K562 (cell line): ENCODE measurements at regions not wholly inside any gene's neighbourhood (a gene's known extent, or its start where the extent isn't known, plus 50 kb on each side); places are given as distances from the start of the nearest gene placed in this dataset.

Experiments
- ATAC-seq: fragments of 200-7000 bp; cut with Tn5 transposase; 3 replicates; pipeline ENCODE4 v1.9.1; 2020; ENCODE audit warnings: moderate library complexity
- BruUV-seq: library from RNA; stranded (reverse); fragments of 400-500 nt; replicated peaks from 2 replicates; lab custom pipeline; 2021; lab: Mats Ljungman, UMichigan
- CTCF ChIA-PET: fragments of 300-600 bp; formaldehyde crosslinking; extraction: SDS; loops from one replicate; lab custom pipeline; 2021; ENCODE audit warnings: low intra/inter-chr PET ratio; lab: Yijun Ruan, JAX
- POLR2A ChIA-PET: fragments of 300-600, 350-650 bp; sonication (Branson Sonifier 250); formaldehyde crosslinking; extraction: SDS; loops from one replicate; lab custom pipeline; 2021; ENCODE audit warnings: antibody characterized with exemption, inconsistent platforms; lab: Yijun Ruan, JAX
- DNase-seq, 4 experiments: peaks; one replicate each; pipeline versions ENCODE4 v3.0.0 to v3.0.0-alpha.2; 2011 to 2018; ENCODE audit warnings: low spot score in 3 of 4, mixed read lengths in 3 of 4; ENCODE audit errors: extremely low read depth in 1 of 4
- FAIRE-seq: peaks from 2 replicates; lab custom pipeline; 2011; peaks lifted over from hg19 to GRCh38; lab: Jason Lieb, UNC
- H2AFZ ChIP-seq: 2 replicates; pipeline ENCODE4 v1.6.0; 2011; ENCODE audit warnings: low read depth, low read length, control low read depth, inconsistent platforms
- H3K27ac ChIP-seq: fragments of 200-600 bp; 3 replicates; pipeline ENCODE4 v1.8.0; 2011; ENCODE audit warnings: low read depth, mild to moderate bottlenecking, control low read depth, inconsistent platforms, low read length, moderate library complexity, mixed read lengths; ENCODE audit errors: extremely low read depth
- H3K27me3 ChIP-seq, 2 experiments: fragments of 300-600 bp in 1 of 2; 2 replicates in 1 of 2; 3 replicates in 1 of 2; pipeline versions ENCODE4 v1.6.0 to v1.8.0; 2011; ENCODE audit warnings: inconsistent platforms in 2 of 2, low read length in 2 of 2, mild to moderate bottlenecking in 1 of 2, mixed read lengths in 1 of 2, moderate library complexity in 1 of 2; ENCODE audit not compliant: control insufficient read depth in 2 of 2, insufficient read depth in 2 of 2
- H3K36me3 ChIP-seq: fragments of 300-600 bp; 3 replicates; pipeline ENCODE4 v1.8.0; 2011; ENCODE audit warnings: mild to moderate bottlenecking, low read length, inconsistent platforms; ENCODE audit not compliant: control insufficient read depth, insufficient read depth
- H3K4me1 ChIP-seq, 2 experiments: fragments of 200-600 bp in 1 of 2; replicated peaks in 1 of 2; 2 replicates in 1 of 2; 3 replicates in 1 of 2; pipeline versions ENCODE4 v1.5.1 to v1.8.0; 2011; ENCODE audit warnings: inconsistent platforms in 2 of 2, low read length in 2 of 2, mild to moderate bottlenecking in 1 of 2, mixed read lengths in 1 of 2, moderate library complexity in 1 of 2; ENCODE audit not compliant: control insufficient read depth in 2 of 2, insufficient read depth in 2 of 2
- H3K4me2 ChIP-seq: 2 replicates; pipeline ENCODE4 v1.6.1; 2011; ENCODE audit warnings: low read length, control low read depth, inconsistent platforms, mixed read lengths; ENCODE audit not compliant: insufficient read depth
- H3K4me3 ChIP-seq: fragments of 200-600 bp; sonication (generic), shearing (Covaris generic); 2 replicates; pipeline ENCODE4 v1.5.1; 2016; ENCODE audit warnings: control low read depth, inconsistent platforms
- H3K79me2 ChIP-seq: fragments of 200-600 bp; 3 replicates; pipeline ENCODE4 v1.8.0; 2011; ENCODE audit warnings: low read length, inconsistent platforms; ENCODE audit not compliant: control insufficient read depth, insufficient read depth
- H3K9ac ChIP-seq, 2 experiments: 2 replicates each; pipeline versions ENCODE4 v1.6.0 to v1.6.1; 2011; ENCODE audit warnings: low read depth in 2 of 2, low read length in 2 of 2, control low read depth in 1 of 2, inconsistent platforms in 1 of 2, mild to moderate bottlenecking in 1 of 2, mixed read lengths in 1 of 2; ENCODE audit not compliant: insufficient read depth in 1 of 2
- H3K9me1 ChIP-seq: one replicate; pipeline ENCODE4 v1.6.0; 2011; ENCODE audit warnings: inconsistent platforms, mild to moderate bottlenecking, low read length, moderate library complexity; ENCODE audit not compliant: control insufficient read depth, insufficient read depth
- H3K9me3 ChIP-seq: replicated peaks from 2 replicates; pipeline ENCODE4 v1.5.1; 2011; ENCODE audit warnings: low read depth, low read length, inconsistent platforms; ENCODE audit not compliant: control insufficient read depth, insufficient read depth
- H4K20me1 ChIP-seq: replicated peaks from 2 replicates; pipeline ENCODE4 v1.6.1; 2011; ENCODE audit warnings: low read length, inconsistent platforms, mixed read lengths; ENCODE audit not compliant: control insufficient read depth, insufficient read depth
- FIP1L1 ChIP-seq: fragments of 200-400 bp; formaldehyde crosslinking; IDR thresholded peaks from 2 replicates; pipeline ENCODE4 v1.6.1; 2018; ENCODE audit warnings: mild to moderate bottlenecking, low read depth, low read length; ENCODE audit not compliant: poor library complexity, severe bottlenecking
- PTBP1 ChIP-seq: fragments of 200-400 bp; formaldehyde crosslinking; IDR thresholded peaks from 2 replicates; pipeline ENCODE4 v1.6.1; 2017; ENCODE audit warnings: low read depth, low read length
- ZNF431 ChIP-seq: sonication (generic); formaldehyde crosslinking; IDR thresholded peaks from 2 replicates; pipeline ENCODE4 v1.8.0; 2022; ENCODE audit warnings: mild to moderate bottlenecking, missing genetic modification reagents
- WGBS: fragments of 100-300 bp; shearing (Covaris generic); methylation state at CpG from one replicate; pipeline ENCODE4 v1.1.6; 2016; ENCODE audit warnings: low coverage, mixed read lengths; ENCODE audit not compliant: insufficient coverage; ENCODE audit errors: missing lambda C conversion rate; 5-methylcytosine and 5-hydroxymethylcytosine counted together
- in situ Hi-C: fragments of 300-500 bp; cut with MboI; formaldehyde crosslinking; loops from 4 replicates; pipeline ENCODE4 v1.15.0; 2018; ENCODE audit warnings: inconsistent platforms, mixed read lengths
- intact Hi-C: fragments of 100-400 bp; cut with micrococcal nuclease; formaldehyde crosslinking; loops from 2 replicates; pipeline ENCODE4 v1.14.2; 2022
- TF ChIP-seq, protein P1 (sequence below): sonication (generic); formaldehyde crosslinking; IDR thresholded peaks from 2 replicates; pipeline ENCODE4 v1.5.0; 2020; ENCODE audit warnings: missing genetic modification reagents
- TF ChIP-seq, protein P2 (sequence below): fragments of 250-450 bp; sonication (Bioruptor Pico); IDR thresholded peaks from 2 replicates; pipeline ENCODE4 v1.4.0; 2020; ENCODE audit warnings: borderline replicate concordance

DNA sequence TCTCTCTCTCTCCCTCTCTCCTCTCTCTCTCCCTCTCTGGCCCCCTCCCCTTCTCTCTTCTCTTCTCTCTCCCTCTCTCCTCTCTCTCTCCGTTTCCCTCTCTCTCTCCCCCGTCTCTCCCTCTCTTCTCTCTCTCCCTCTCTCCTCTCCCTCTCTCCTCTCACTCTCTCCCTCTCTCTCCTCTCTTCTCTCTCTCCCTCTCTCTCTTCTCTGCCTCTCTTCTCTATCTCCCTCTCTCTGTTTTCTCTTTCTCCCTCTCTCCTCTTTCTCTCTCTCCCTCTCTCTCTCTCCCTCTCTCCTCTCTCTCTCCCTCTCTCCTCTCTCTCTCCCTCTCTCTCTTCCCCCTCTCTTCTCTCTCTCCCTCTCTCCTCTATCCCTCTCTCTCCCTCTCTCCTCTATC lies 98.3 kb upstream of the FGF3 start:
- Histone ChIP-seq H3K27me3 (peaks cover 2 to 32% of the 10 kb centered on the region in 2 experiments; a peak in 3 of 5 replicates), H3K9me1 (no peaks in the 10 kb centered on the region), H4K20me1 (peaks cover 12% of the 10 kb centered on the region), H3K9me3 (no peaks in the 10 kb centered on the region), H3K36me3 (no peaks in the 10 kb centered on the region), H3K4me1 (peaks cover 0 to 51% of the 10 kb centered on the region in 2 experiments; a peak in 2 of 5 replicates), H2AFZ (no peak overlapping the region), H3K4me3 (no peak overlapping the region), H3K79me2 (no peaks in the 10 kb centered on the region), H3K4me2 (no peak overlapping the region), H3K9ac (no peak overlapping the region), H3K27ac (no peak overlapping the region)
- in situ Hi-C loops: no loop called here
- intact Hi-C loops: loop anchor here (10.0 kb wide), 1 partner anchor 557 kb away; no protein-coding TSS in a partner anchor
- ChIA-PET CTCF (no interaction called here), POLR2A (no interaction called here)
- 4% methylated on average over 2 of the region's 2 CpGs for WGBS
- DNase-seq (no peak), ATAC-seq (no peak), FAIRE-seq (no peak)
- BruUV-seq: no TSS peak
- TF ChIP-seq, protein P1, sequence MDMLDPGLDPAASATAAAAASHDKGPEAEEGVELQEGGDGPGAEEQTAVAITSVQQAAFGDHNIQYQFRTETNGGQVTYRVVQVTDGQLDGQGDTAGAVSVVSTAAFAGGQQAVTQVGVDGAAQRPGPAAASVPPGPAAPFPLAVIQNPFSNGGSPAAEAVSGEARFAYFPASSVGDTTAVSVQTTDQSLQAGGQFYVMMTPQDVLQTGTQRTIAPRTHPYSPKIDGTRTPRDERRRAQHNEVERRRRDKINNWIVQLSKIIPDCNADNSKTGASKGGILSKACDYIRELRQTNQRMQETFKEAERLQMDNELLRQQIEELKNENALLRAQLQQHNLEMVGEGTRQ (CRISPR knock-in tag): no peak
- TF ChIP-seq PTBP1 (no peak), FIP1L1 (no peak), ZNF431 (no peak)
- TF ChIP-seq, protein P2, sequence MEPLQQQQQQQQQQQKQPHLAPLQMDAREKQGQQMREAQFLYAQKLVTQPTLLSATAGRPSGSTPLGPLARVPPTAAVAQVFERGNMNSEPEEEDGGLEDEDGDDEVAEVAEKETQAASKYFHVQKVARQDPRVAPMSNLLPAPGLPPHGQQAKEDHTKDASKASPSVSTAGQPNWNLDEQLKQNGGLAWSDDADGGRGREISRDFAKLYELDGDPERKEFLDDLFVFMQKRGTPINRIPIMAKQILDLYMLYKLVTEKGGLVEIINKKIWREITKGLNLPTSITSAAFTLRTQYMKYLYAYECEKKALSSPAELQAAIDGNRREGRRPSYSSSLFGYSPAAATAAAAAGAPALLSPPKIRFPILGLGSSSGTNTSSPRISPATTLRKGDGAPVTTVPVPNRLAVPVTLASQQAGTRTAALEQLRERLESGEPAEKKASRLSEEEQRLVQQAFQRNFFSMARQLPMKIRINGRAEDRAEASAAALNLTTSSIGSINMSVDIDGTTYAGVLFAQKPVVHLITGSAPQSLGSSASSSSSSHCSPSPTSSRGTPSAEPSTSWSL (CRISPR knock-in tag): no peak
